GM12873 (cell line): ENCODE measurements at regions not wholly inside any gene's neighbourhood (a gene's known extent, or its start where the extent isn't known, plus 50 kb on each side); places are given as distances from the start of the nearest gene placed in this dataset.

ENCODE experiments used
- CTCF ChIP-seq: IDR thresholded peaks from 2 replicates; pipeline ENCODE4 v1.5.1; 2012; ENCODE audit warnings: low read depth, mild to moderate bottlenecking, moderate library complexity, low read length, control low read depth; ENCODE audit not compliant: insufficient read depth; ENCODE audit errors: missing control alignments

GRCh38 chr13:44011036-44011435 is 131.3 kb downstream of the LACC1 start:
- TF ChIP-seq CTCF = no peak

DNA sequence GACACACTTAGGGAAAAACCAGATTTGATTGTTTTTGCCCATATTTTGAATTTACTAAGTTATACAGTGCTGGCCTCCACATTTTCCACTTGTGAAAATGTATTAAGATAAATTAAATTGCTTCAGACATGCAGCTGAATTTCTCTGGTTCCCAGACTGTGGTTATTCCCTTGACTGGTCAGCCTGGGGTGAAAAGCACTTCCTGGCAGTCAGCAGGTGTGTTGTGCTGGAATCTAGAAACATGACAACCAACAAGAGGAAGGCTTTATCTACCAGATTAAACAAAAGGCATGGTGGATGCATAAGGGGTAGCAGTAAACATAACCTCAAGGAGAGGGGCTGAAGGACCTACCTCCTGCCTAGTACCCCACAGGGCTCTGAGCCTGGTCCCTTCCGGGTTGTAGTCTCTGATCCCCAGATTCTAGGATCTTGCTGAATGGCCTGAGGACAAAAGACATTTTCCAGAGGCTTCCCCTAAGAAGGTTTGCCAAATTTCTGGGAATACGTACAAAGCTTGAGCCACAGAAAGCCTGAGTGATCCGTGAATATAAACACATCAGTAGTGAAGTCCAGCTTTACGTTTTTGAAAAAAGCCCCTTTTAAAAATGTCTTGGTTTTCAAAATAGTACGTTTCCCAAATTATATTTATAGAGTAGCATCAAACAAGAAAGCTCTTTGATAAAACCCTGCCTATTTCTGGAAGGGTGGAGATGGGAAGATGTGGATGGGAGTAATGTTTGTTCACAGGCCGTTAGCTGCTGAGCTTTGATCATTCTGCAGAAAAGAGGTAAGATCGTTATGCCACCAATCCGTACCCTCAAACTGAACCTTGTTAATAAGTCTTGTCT is 133.4 kb downstream of the LACC1 start:
- TF ChIP-seq CTCF = no peak

DNA sequence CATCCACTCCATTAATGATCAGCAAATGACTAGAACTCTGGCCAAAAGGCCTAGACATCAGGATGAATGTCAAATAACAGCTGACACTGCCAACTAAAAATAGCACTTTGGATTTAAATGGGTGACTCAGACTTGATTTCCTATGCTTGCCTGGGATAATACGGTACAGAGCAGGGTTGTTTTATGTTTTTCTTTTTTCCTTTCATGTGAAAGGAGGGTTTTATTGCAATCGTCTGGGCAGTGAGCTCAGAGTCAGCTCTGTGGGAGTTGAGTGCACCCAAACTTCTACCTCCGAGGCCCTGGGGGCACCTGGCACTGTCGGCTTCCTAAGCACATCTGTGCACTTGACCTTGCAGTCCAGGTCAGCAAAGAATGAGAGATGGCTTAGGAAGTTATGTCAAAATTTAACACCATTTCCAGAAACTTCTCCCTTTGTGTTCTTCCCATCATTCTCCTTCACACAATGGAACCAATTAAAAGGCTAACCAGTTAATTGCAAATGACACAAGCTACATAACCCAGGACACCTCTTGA is 134.1 kb downstream of the LACC1 start:
- TF ChIP-seq CTCF = no peak

DNA sequence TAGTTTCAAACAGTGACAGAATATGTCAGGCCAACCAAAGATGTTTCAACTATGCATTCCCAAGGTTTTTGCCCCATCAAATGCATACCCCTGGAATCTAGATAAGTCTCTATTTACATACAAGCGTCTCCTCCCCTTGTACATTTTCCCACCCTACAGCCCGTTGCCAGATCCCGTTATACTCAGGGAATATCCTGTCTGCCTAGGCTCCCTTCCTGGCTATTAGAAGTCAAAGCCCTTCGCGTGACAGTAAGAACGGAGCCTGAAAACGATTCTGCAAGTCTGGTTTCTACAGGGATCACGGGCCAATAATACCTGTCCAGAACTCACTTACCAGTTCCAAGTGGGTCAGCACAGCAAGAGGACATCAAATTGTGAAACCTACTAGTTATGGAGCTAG is 134.8 kb downstream of the LACC1 start:
- no peak for TF ChIP-seq CTCF

DNA sequence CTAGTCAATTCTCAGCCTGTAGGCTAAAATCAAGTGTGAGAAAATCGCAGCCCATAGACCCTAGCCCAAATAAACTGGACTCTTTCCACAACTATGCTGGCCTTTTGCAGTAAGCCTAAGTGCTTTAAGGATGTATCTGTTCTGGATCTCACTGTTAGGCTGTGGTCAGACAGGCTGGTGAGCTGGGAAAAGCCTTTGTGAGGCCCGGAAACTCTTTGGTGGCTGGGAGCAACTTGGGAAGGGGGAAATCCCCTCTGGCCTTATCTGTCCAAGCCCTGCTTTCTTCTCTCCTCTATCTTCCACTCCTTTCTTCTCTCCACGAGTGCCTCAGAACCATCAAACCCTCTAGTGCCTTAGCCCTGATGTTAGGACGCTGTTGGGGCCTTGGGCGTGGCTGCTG is 135.4 kb downstream of the LACC1 start:
- TF ChIP-seq CTCF = no peak

GRCh38 chr13:44015811-44016210 is 136.1 kb downstream of the LACC1 start:
- no peak for TF ChIP-seq CTCF

DNA sequence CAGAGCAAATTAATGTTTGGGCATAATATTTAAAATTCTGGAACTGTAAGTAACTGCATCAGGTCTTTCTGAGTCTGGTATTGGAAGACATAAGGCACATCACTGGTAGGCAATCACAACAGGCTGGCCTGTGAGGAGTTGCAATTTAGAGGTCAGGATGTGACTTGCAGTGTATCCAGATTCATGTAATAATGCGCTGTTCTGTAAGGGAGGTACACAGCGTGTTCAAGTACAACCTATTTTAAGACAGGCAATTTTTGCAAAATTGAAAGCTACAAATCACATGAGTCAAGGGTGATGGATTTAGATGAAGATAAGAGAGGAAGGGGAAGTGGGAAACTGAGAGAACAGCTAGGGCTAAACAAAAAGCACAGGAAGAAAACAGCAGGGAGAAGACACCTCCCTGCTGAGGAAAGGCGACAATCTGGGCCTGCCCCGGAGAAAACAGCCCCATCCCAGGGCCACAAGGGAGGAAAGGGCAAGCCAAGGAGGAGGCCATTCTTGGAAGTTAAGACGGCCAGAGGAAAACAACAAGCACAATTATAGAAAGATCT is 138.1 kb downstream of the LACC1 start:
- TF ChIP-seq CTCF = no peak
